Hematopoietic multipotent progenitor cell treated with erythropoietin and hydrocortisone succinate and interleukin-3 and kit ligand, for 4 days (in vitro differentiated cells): ENCODE measurements at regions not wholly inside any gene's neighbourhood (a gene's known extent, or its start where the extent isn't known, plus 50 kb on each side); places are given as distances from the start of the nearest gene placed in this dataset.

Experiments
- DNase-seq: peaks from one replicate; pipeline ENCODE4 v3.0.0-alpha.2; 2015

DNA sequence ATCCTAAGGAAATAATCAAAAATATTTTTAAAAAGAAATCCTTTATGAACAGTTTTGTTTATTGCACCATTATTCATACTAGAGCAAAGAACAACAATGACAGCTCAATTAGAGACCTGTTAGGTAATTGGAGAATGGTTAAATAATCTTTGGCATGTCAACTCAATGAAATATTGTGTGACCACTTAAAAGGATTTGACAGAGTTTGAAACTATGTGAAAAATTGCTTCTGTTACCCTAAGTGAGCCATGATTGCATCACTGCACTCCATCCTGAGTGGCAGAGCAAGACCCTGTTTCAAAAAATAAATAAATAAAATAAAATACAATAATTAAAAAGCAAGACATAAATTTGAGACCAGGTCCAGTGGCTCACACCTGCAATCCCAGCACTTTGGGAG lies 66.1 kb upstream of the ATP8B1 start:
- DNase-seq: no peak

DNA sequence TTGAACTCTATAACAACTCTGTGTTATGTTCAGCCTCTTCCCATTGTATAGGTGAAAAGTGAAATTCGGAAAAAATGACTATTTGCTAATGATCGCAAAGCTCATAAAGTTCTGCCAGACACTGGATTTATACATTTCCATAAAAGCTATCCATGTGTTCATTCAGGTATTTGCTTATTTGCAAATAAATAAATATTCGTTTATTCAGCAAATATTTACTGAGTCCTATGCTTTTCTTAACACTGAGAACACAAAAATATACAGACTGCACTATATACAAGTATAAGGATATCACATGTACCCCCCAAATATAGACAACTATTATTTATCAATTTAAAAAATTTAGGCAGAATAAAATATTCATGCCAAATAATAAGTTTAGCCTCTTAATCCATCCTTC lies 63.2 kb upstream of the ATP8B1 start:
- DNase-seq: no peak

DNA sequence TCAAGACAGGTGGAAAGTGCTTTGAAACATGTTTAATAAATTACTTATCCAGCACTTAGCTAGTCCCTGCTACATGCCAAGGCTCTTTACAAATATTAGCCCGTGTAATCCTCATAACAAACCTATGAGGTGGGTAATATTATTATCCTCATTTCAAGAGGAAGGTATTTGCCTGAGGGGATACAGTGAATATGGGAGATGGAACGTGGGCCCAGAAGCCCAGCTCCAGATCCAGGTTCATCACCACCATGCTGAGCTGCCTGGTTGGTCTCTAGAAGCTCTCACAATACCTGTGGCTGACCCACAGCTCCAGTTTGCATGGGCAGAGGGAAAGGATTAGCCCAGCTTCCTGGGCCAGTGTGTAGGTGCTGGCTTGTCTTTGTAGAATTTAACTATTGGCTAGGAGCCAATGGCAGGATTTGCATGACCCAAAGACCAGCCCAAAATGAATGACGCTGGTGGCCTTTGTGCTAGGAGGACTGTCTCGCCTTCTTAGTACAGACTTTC lies 61.6 kb upstream of the ATP8B1 start:
- DNase-seq: no peak

DNA sequence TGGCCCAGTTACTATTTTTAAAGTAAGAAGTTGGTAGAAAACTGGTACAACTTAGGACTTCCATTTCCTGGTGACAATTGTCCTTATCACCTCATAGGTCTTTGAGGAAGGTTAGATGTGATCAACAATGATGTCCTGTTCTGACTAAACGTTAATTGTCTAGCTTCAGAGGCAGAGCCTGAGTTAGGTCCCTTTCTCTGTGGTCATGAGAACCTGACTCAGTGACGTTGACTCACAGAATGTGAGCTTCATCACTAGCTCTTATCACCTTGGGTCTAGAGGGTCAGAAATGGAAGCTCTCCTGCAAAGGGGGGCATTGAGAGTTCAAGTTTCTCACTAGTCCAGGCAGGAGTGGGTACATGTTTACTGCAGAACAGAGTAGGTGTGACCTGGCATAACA lies 60.6 kb upstream of the ATP8B1 start:
- DNase-seq: no peak

DNA sequence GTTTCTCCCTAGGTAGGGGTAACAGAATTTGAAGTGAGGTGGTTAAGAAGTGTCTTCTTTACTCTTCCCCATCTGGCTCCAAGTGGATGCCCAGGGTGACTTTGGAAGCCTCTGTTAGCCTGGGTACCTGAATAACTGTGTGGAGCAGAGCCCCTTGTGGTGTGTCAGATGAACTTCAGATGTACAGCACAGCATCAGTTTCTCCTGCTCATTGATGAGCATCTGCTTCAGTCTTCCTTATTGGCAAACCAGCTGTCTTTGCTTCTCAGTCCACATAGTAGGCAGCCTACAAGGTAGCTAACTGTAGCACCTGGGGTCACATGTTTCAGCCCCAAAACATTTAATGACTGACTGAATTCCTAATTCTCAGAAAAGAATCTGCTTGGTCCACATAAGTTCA lies 56.2 kb upstream of the ATP8B1 start:
- DNase-seq: peak; percentile 49

DNA sequence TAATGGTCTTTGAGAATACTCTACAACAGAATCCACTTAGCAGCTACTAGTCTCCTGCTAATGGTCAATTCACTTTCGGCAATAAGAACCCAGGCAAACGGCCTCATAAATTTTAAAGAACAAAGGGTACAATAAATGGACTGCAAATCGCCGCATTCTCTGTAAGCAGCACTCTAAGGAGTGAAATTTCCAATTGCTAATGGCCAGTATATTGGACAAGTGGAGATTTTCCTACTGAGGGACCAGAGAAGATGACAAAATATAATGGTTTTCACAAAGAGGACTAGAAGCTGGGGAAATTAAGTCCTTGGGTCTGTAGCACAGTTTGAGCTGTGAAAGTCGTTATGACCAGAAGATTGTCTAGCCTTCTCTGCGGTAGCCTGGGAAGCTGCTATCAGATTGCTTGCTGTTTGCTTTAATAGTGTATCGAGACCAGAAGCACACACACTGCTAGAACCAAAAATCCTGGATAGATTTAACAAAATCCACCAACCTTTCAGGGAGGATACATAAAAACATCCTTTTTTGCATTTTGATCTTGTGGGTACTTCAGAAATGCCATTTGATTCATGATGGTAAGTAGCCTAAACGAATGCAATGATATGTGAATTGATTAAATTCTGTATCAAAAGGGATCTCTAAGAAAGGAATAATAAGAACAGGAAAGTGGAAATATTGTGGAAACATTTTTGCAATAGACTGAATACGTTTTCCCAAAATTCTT lies 53.6 kb upstream of the ATP8B1 start:
- DNase-seq: no peak

DNA sequence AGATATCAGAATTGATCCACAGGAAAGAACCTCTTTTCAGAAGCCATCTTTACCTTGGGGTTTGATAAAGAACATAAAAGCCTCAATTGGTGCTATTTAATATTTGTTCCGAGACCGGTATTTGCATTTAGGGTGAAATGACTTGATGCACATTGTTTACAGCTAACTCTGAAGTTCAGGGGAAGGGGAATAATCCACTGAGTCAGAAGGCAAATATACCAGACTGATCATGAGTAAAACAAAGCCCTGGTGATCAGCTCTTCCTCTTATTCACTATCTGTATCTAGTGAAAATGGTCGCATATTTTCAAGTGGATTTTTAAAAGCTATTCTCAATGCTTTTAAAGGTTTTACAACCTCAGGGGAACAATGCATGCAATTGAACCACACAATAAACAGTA lies 53.0 kb upstream of the ATP8B1 start:
- DNase-seq: no peak

DNA sequence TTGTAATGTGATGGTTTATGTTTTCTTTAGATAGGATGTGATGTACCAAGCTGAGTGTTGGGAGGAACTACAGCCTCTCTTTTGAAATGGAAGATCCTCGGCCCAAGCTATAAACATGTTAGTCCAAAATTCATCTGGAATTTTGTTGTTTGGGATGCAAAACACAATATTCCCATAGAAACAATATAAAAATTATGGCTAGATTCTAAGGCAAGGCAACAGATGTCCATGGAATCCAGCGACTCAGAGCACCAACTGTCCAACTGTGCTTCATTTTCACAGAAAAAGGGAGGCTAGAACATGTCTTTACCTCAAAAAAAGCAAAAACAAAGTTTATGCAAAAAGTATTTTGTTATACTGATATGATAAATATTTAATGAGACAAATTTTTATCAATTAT lies 52.4 kb upstream of the ATP8B1 start:
- DNase-seq: no peak

DNA sequence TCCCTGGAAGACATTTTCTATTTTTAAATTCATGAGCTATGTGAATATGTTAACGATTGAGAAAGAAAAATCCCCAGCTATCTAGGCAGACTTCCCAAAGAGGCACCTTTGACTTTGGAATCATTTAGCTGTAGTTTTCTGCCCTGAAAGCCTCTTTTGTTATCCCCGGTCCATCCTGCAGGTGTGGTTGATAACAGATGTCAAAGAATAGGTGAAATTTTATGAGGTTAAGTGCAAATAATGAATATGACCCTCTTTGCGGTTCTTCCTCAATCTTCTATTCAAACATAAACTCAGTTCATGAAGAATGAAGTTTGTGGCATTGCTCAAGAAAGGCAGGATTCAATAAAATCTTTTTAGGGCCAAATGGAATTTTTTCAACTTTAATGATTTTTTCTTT lies 51.6 kb upstream of the ATP8B1 start:
- DNase-seq: no peak

DNA sequence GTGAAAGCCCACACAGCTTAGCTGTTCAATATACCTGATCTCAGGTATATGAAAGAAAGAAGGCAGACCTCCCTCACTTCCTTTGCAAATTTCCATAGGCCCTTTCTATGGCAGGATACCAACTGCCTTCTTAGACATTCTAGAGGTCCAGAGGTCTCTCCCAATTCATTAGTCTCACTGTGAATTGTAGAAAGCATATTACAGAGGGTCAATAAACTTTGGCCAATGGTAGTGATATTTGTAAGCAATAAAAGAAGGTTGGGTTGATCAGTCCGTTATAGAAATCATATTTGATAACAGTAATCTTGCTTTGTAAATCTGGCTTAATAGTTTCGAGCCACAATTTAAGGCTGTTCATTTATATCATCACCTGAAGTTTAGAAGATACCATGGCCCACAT lies 50.7 kb upstream of the ATP8B1 start:
- DNase-seq: no peak

DNA sequence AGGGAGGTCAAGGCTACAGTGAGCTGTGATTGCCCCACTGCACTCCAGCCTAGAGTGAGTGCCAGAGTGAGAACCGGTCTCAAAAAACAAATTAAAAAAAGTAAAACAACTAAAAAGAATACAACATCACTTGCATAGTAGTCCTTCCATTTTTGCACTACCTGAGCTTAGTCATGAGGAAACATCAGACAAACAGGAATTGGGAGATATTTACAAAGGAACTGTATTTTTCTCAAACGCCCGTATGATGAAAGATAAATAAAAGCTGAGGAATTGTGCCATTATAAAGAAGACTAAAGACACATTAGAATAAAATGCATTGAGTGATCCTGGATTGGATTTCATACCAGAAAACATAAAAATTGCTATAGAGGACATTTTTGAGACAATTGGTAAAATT lies 50.0 kb upstream of the ATP8B1 start:
- DNase-seq: no peak
